ENCODE measurements at regions not wholly inside any gene's neighbourhood (a gene's known extent, or its start where the extent isn't known, plus 50 kb on each side); places are given as distances from the start of the nearest gene placed in this dataset.

DNA sequence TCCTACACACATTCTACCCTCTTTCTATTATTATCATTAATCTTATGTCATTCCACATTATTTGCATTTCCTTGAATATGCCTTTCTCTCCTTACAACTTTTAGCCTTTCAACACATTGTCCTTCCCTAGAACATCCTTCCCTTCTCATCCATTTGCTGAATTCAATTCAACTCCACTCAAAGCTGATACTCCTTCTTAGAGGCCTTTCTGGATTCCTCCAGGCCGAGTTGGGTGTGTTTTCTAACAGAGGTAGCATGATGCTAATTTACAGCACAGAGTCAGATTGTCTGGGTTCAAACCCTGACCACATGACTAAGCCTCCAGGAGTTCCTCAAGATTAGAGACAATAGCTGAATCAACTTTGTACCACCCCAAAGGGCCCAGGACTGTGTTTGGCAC, 63.4 kb upstream of the IL12A start:
- no peak for TF ChIP-seq POLR2A (IDR thresholded peaks at IDR 0.05)
- TF ChIP-seq POLR2AphosphoS5 (IDR thresholded peaks at IDR 0.05) = no peak
- TF ChIP-seq, protein P1, sequence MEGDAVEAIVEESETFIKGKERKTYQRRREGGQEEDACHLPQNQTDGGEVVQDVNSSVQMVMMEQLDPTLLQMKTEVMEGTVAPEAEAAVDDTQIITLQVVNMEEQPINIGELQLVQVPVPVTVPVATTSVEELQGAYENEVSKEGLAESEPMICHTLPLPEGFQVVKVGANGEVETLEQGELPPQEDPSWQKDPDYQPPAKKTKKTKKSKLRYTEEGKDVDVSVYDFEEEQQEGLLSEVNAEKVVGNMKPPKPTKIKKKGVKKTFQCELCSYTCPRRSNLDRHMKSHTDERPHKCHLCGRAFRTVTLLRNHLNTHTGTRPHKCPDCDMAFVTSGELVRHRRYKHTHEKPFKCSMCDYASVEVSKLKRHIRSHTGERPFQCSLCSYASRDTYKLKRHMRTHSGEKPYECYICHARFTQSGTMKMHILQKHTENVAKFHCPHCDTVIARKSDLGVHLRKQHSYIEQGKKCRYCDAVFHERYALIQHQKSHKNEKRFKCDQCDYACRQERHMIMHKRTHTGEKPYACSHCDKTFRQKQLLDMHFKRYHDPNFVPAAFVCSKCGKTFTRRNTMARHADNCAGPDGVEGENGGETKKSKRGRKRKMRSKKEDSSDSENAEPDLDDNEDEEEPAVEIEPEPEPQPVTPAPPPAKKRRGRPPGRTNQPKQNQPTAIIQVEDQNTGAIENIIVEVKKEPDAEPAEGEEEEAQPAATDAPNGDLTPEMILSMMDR (IDR thresholded peaks at IDR 0.05) = no peak
- H3K27me3 ChIP-seq (replicated peaks; ENCODE audit: insufficient read depth) = no peaks in the 10 kb centered on the region
- intact Hi-C loops (cut with DNase I) = no loop called here
- H3K9me3 ChIP-seq = no peaks in the 10 kb centered on the region
- no peak overlapping the region for H3K4me3 ChIP-seq
- DNase-seq (ENCODE audit: low spot score) = no peak
- H3K4me1 ChIP-seq (replicated peaks) = no peaks in the 10 kb centered on the region
- 82% methylated on average over 1 of the region's 1 CpG for WGBS
- H3K27ac ChIP-seq = no peak overlapping the region
- no peaks in the 10 kb centered on the region for H3K36me3 ChIP-seq

DNA sequence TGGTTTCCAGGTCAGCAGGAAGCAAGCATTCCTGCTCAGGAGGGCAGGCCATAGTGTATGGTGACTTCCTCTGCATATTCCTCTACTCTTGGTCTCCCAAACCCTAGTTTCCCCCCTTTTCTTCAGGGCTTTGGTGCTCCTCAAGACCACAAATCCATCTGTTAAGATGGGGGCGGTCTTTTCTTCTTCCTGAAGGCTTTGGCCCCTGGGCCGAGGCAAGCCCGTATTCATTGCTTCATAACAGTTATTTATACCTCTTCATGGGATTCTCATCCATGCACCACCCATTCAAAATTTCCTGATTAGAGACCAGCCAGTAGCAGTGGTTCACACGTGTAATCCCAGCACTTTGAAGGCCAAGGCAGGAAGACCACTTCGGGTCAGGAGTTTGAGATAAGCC, 62.1 kb upstream of the IL12A start:
- no peaks in the 10 kb centered on the region for H3K9me3 ChIP-seq
- no peak overlapping the region for H3K4me3 ChIP-seq
- no peaks in the 10 kb centered on the region for H3K4me1 ChIP-seq (replicated peaks)
- no peak for DNase-seq (ENCODE audit: low spot score)
- H3K27ac ChIP-seq = no peak overlapping the region
- H3K36me3 ChIP-seq = no peaks in the 10 kb centered on the region
- TF ChIP-seq POLR2AphosphoS5 (IDR thresholded peaks at IDR 0.05) = no peak
- TF ChIP-seq, protein P1 (IDR thresholded peaks at IDR 0.05) = no peak
- no peak for TF ChIP-seq POLR2A (IDR thresholded peaks at IDR 0.05)
- intact Hi-C loops (cut with DNase I) = no loop called here
- WGBS = 97% methylated on average over 5 of the region's 5 CpGs
- no peaks in the 10 kb centered on the region for H3K27me3 ChIP-seq (replicated peaks; ENCODE audit: insufficient read depth)

DNA sequence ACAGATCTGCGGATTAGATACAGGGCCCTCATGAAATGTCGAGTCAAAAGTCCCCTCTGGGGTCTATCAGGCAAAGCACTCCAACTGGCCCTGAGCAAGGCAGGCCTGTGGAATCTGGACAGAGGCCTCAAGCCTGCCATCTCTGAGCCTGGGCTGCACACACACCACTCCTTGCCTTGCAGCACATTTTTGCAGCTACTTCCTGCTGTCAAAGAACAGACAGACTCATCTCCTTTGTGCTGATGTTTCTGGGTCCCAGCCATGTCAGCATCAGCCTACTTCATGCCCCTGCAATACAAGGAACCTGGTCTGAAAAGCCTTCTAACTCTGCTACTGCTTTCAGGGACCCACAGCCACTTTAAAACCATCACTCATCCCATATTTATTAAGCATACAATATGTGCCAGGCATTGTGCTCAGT, 60.6 kb upstream of the IL12A start:
- H3K27ac ChIP-seq = no peak overlapping the region
- TF ChIP-seq, protein P1 (IDR thresholded peaks at IDR 0.05) = no peak
- TF ChIP-seq POLR2AphosphoS5 (IDR thresholded peaks at IDR 0.05) (no peak), POLR2A (IDR thresholded peaks at IDR 0.05) (no peak)
- intact Hi-C loops (cut with DNase I) = no loop called here
- no peaks in the 10 kb centered on the region for H3K27me3 ChIP-seq (replicated peaks; ENCODE audit: insufficient read depth)
- H3K4me3 ChIP-seq = no peak overlapping the region
- no peaks in the 10 kb centered on the region for H3K4me1 ChIP-seq (replicated peaks)
- no peaks in the 10 kb centered on the region for H3K9me3 ChIP-seq
- no peaks in the 10 kb centered on the region for H3K36me3 ChIP-seq
- 57% methylated on average over 2 of the region's 2 CpGs for WGBS
- no peak for DNase-seq (ENCODE audit: low spot score)

DNA sequence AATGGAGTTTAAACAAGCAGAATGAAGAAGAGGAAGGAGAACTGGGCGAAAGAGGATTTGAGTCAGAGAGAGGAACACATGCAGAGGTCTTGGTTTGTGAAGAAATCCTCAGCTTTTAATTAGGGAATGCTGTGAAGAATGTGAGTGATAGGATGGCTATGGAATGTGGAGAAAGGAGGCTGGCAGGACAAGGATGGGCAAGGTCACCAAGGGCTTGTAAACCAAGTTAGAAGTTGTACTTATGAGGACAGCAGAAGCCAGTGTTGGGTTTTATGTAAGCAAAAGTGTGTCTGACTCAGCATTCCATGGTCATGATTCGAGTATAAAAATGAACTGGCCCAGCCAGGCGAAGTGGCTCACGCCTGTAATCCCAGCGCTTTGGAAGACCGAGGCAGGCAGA, 60.0 kb upstream of the IL12A start:
- Histone ChIP-seq H3K9me3 (no peaks in the 10 kb centered on the region), H3K27me3 (replicated peaks; ENCODE audit: insufficient read depth) (no peaks in the 10 kb centered on the region), H3K27ac (no peak overlapping the region), H3K4me3 (no peak overlapping the region), H3K4me1 (replicated peaks) (no peaks in the 10 kb centered on the region), H3K36me3 (no peaks in the 10 kb centered on the region)
- intact Hi-C loops (cut with DNase I) = no loop called here
- TF ChIP-seq POLR2A (IDR thresholded peaks at IDR 0.05) (no peak), POLR2AphosphoS5 (IDR thresholded peaks at IDR 0.05) (peak; percentile 24)
- DNase-seq (ENCODE audit: low spot score) = no peak
- WGBS = 77% methylated on average over 6 of the region's 6 CpGs

DNA sequence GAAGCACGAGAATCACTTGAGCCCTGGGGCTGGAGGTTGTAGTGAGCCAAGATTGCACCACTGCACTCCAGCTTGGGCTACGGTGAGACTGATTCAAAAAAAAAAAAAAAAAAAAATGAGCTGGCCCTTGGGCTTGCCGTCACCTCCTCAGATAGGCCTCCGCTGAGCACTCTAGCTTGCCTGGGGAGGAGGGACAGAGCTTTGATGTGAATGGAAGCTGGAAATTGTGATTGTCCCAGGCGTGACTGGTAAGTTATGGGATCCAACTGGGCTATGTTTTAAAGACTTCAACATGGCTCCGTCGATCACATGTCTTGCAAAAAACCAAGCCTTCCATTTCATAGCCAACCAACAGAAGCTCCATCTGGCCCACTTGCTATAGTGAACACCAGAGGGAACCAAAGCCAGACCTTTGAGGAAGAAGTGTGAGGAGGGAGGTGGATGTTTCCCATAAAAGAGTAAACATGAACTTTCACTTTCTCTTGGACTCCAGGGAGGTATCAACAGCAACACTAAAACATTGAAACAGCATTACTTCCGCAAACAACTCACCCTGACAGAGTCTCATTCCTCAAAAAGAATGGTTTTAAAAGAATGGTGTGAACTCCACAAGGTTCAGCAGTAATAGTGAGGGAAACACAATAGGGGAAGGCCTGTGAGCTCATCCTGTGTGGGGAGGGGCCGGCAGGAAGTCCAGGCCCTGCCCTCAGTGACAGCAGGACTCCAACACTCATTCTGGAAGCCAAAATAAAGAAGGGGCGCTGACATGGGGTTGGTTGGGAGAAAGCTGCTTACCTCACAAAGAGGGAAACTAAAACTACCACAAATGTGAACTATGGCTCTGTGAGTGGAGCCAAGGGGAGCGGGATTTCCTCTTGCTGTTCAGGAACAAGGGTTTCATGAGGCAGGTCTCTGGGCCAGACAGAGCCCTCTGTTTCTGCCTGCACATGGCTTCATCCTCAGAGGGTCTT, 59.2 kb upstream of the IL12A start:
- H3K4me3 ChIP-seq = no peak overlapping the region
- DNase-seq (ENCODE audit: low spot score) = no peak
- H3K27ac ChIP-seq = no peak overlapping the region
- no peak for TF ChIP-seq POLR2A (IDR thresholded peaks at IDR 0.05)
- no peak for TF ChIP-seq POLR2AphosphoS5 (IDR thresholded peaks at IDR 0.05)
- TF ChIP-seq, protein P1 (IDR thresholded peaks at IDR 0.05) = peak in 1 of 4 experiments; percentile 29
- no peaks in the 10 kb centered on the region for H3K36me3 ChIP-seq
- H3K9me3 ChIP-seq = no peaks in the 10 kb centered on the region
- H3K4me1 ChIP-seq (replicated peaks) = no peaks in the 10 kb centered on the region
- 89% methylated on average over 11 of the region's 11 CpGs for WGBS
- no peaks in the 10 kb centered on the region for H3K27me3 ChIP-seq (replicated peaks; ENCODE audit: insufficient read depth)
- intact Hi-C loops (cut with DNase I) = no loop called here
